ENCODE measurements at regions not wholly inside any gene's neighbourhood (a gene's known extent, or its start where the extent isn't known, plus 50 kb on each side); places are given as distances from the start of the nearest gene placed in this dataset.

DNA sequence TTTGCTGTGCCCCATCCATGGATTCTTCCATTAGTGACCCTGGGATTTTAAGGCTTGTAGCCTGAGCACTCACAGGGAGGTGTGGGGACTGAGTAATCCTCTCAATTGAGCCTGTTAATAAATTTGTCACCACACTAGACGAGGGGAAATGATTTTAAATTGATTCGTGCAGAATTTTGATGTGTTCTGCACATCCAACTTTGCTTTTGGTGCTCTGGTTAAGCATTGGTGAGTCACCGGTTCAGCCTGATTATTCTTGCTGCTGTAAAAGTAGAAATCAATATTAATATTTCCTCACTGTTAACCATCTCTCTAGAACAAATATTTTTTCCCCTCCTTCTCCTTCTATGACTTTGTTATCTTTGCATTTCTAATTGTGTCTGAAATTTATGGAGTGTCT is 482.0 kb downstream of the TSN start:
- TF ChIP-seq POLR2A (IDR thresholded peaks at IDR 0.05; ENCODE audit: low read length) = no peak
- TF ChIP-seq GATA1 (IDR thresholded peaks at IDR 0.05; ENCODE audit: low read depth, low read length) = no peak
